22Rv1 (cell line): ENCODE measurements at regions not wholly inside any gene's neighbourhood (a gene's known extent, or its start where the extent isn't known, plus 50 kb on each side); places are given as distances from the start of the nearest gene placed in this dataset.

ENCODE experiments used
- CTCF ChIP-seq: fragments of 450-650 bp; IDR thresholded peaks from 2 replicates; pipeline ENCODE4 v1.5.1; 2017; ENCODE audit warnings: mild to moderate bottlenecking
- ZFX ChIP-seq: fragments of 450-650 bp; IDR thresholded peaks from 2 replicates; pipeline ENCODE4 v1.6.1; 2017; ENCODE audit warnings: antibody characterized with exemption, borderline replicate concordance

GRCh38 chr3:36114353-36114752 lies 266.0 kb upstream of the STAC start:
- TF ChIP-seq CTCF (no peak), ZFX (no peak)
